WERI-Rb-1 (cell line): ENCODE measurements at regions not wholly inside any gene's neighbourhood (a gene's known extent, or its start where the extent isn't known, plus 50 kb on each side); places are given as distances from the start of the nearest gene placed in this dataset.

Source experiments
- DNase-seq: peaks from one replicate; pipeline ENCODE4 v3.0.0-alpha.2; 2020
- H3K27ac ChIP-seq: fragments of 250-450 bp; sonication (Bioruptor Pico); 2 replicates; pipeline ENCODE4 v1.5.1; 2020; ENCODE audit warnings: mild to moderate bottlenecking, moderate library complexity
- H3K27me3 ChIP-seq: fragments of 250-450 bp; sonication (Bioruptor Pico); 2 replicates; pipeline ENCODE4 v1.5.1; 2021; ENCODE audit warnings: mild to moderate bottlenecking, low read depth, moderate library complexity; ENCODE audit not compliant: insufficient read depth, severe bottlenecking
- H3K36me3 ChIP-seq: fragments of 250-450 bp; sonication (Bioruptor Pico); 2 replicates; pipeline ENCODE4 v1.5.1; 2020; ENCODE audit warnings: mild to moderate bottlenecking, moderate library complexity
- H3K4me3 ChIP-seq: 2 replicates; pipeline ENCODE4 v1.5.1; 2011; ENCODE audit warnings: low read depth, mild to moderate bottlenecking, control low read depth, low read length
- H3K9me3 ChIP-seq: fragments of 250-450 bp; sonication (Bioruptor Pico); 2 replicates; pipeline ENCODE4 v1.5.1; 2021; ENCODE audit warnings: mild to moderate bottlenecking, moderate library complexity; ENCODE audit not compliant: severe bottlenecking
- CTCF ChIP-seq: IDR thresholded peaks from 2 replicates; pipeline ENCODE4 v1.5.1; 2011; ENCODE audit warnings: low read depth, mild to moderate bottlenecking, control low read depth, inconsistent platforms, low read length

- Histone ChIP-seq H3K36me3 (no peaks in the 10 kb centered on the region), H3K9me3 (no peaks in the 10 kb centered on the region), H3K27me3 (no peaks in the 10 kb centered on the region), H3K4me3 (no peak overlapping the region), H3K27ac (no peak overlapping the region)
- DNase-seq: no peak
- no peak for TF ChIP-seq CTCF
These were observed 108.3 kb downstream of the ETS2 start for GRCh38 chr21:38913893-38914527.

GRCh38 chr21:38913120-38913892 is 107.6 kb downstream of the ETS2 start:
- DNase-seq: no peak
- no peak overlapping the region for H3K4me3 ChIP-seq
- no peak overlapping the region for H3K27ac ChIP-seq

GRCh38 chr21:38912789-38913119 is 107.0 kb downstream of the ETS2 start:
- TF ChIP-seq CTCF: no peak
- Histone ChIP-seq H3K4me3 (no peak overlapping the region), H3K9me3 (no peaks in the 10 kb centered on the region), H3K27me3 (no peaks in the 10 kb centered on the region), H3K36me3 (no peaks in the 10 kb centered on the region), H3K27ac (no peak overlapping the region)
- DNase-seq: no peak

More at GRCh38 chr21:38913120-38913892, 107.6 kb downstream of the ETS2 start:
- Histone ChIP-seq H3K27me3 (no peaks in the 10 kb centered on the region), H3K9me3 (no peaks in the 10 kb centered on the region), H3K36me3 (no peaks in the 10 kb centered on the region)
- no peak for TF ChIP-seq CTCF

- Histone ChIP-seq H3K9me3 (no peaks in the 10 kb centered on the region), H3K36me3 (no peaks in the 10 kb centered on the region), H3K27ac (no peak overlapping the region), H3K4me3 (no peak overlapping the region), H3K27me3 (no peaks in the 10 kb centered on the region)
- no peak for TF ChIP-seq CTCF
- no peak for DNase-seq
These were observed 106.4 kb downstream of the ETS2 start for GRCh38 chr21:38912102-38912629.

GRCh38 chr21:38911484-38912101 is 105.9 kb downstream of the ETS2 start:
- H3K9me3 ChIP-seq: peaks cover 2% of the 10 kb centered on the region
- H3K27ac ChIP-seq: no peak overlapping the region
- no peak for TF ChIP-seq CTCF
- no peak for DNase-seq
- no peaks in the 10 kb centered on the region for H3K27me3 ChIP-seq
- H3K4me3 ChIP-seq: no peak overlapping the region
- no peaks in the 10 kb centered on the region for H3K36me3 ChIP-seq
